ENCODE measurements at regions not wholly inside any gene's neighbourhood (a gene's known extent, or its start where the extent isn't known, plus 50 kb on each side); places are given as distances from the start of the nearest gene placed in this dataset.

DNA sequence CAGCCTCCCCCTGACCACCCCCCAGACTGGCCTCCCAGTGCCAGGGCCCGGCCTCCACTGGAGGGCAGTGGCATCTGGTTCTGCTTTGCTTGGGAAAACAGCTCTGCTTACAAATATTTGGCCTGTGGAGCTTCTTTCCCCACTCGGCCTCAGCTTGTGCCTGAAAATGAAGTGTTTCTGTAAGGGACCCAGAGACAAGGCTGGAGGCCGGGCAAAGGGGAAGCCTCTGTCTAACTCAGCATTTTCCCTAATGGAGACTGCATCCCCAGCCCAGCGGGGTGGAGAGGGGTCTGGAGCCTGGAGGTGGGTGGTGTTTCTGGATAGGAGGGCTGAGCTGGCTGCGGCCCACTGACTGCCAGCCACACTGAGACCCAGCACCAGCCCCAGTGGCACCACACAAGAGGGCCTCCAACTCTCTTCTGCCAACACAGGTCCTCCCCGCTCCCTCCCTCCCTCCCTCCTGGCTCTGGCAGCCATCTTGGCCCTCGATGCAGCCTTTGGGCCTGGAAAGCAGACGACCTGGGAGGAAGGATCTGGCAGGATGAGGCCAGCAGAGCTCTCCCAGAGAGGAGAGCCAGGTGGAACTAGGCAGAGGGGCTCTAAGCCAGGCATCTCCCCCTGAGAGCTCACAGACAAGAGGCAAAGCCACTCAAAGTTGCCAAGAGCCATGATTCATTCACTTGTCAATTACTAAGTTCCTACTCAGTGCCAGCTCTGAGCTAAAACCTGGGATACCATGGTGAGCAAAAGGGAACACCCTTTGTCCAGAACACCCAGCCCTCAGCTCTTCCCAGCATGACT is 77.1 kb upstream of the CD82 start:
- 90% methylated on average over 6 of the region's 8 CpGs for WGBS (ENCODE audit: insufficient coverage)
- peaks cover 0 to 13% (median 7%) of the 10 kb centered on the region in 5 experiments for H3K9me3 ChIP-seq (ENCODE audit: control extremely low read depth in 1 of 5, control insufficient read depth in 4 of 5, insufficient read depth in 2 of 5, low read depth in 1 of 5, low read length in 4 of 5)
- no peak overlapping the region for H3K27ac ChIP-seq (ENCODE audit: insufficient read depth in 1 of 2, low read depth in 1 of 2, low read length in 2 of 2, poor library complexity in 1 of 2, severe bottlenecking in 2 of 2)
- peaks cover 0 to 6% (median 0%) of the 10 kb centered on the region in 5 experiments for H3K27me3 ChIP-seq (replicated peaks in 2 of 5; ENCODE audit: control insufficient read depth in 4 of 5, insufficient read depth in 5 of 5, low read length in 4 of 5)
- no peak for DNase-seq
- no peak overlapping the region for H3K4me3 ChIP-seq (ENCODE audit: control insufficient read depth in 1 of 7, extremely low read depth in 1 of 7, insufficient read depth in 4 of 7, low read depth in 2 of 7, low read length in 6 of 7)
- no peaks in the 10 kb centered on the region for H3K4me1 ChIP-seq (ENCODE audit: control extremely low read depth in 1 of 4, control insufficient read depth in 4 of 4, insufficient read depth in 4 of 4, low read length in 3 of 4)
- no peaks in the 10 kb centered on the region for H3K36me3 ChIP-seq (ENCODE audit: control insufficient read depth in 4 of 4, insufficient read depth in 4 of 4, low read length in 3 of 4)
- ChIA-PET CTCF (no interaction called here), POLR2A (no interaction called here)

DNA sequence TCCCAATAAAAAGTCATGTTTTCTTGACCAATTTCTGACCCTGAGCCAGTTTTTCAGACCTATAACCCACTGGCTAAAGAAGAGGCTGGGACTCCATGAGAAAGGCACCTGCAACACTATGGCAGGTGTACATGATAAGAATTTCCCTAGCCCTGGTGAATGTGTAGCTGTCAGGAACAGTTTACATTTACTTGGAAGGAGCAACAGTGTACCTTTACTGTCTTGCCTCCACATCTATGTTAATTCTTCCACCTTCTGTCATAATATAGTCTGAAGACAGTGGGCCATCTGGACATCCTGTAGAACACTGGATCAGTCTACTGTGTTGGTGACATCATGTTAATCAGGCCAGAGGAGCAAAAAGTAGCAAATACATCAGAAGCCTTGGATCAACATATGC is 72.1 kb upstream of the CD82 start:
- no peaks in the 10 kb centered on the region for H3K9me3 ChIP-seq (ENCODE audit: control extremely low read depth in 1 of 5, control insufficient read depth in 4 of 5, insufficient read depth in 2 of 5, low read depth in 1 of 5, low read length in 4 of 5)
- peaks cover 0 to 11% (median 2%) of the 10 kb centered on the region in 5 experiments for H3K27me3 ChIP-seq (replicated peaks in 2 of 5; ENCODE audit: control insufficient read depth in 4 of 5, insufficient read depth in 5 of 5, low read length in 4 of 5)
- no peaks in the 10 kb centered on the region for H3K4me1 ChIP-seq (ENCODE audit: control extremely low read depth in 1 of 4, control insufficient read depth in 4 of 4, insufficient read depth in 4 of 4, low read length in 3 of 4)
- H3K36me3 ChIP-seq (ENCODE audit: control insufficient read depth in 4 of 4, insufficient read depth in 4 of 4, low read length in 3 of 4) = no peaks in the 10 kb centered on the region
- DNase-seq = no peak
- CTCF ChIA-PET = no interaction called here
- H3K4me3 ChIP-seq (ENCODE audit: control insufficient read depth in 1 of 7, extremely low read depth in 1 of 7, insufficient read depth in 4 of 7, low read depth in 2 of 7, low read length in 6 of 7) = no peak overlapping the region
- POLR2A ChIA-PET = no interaction called here
- no peak overlapping the region for H3K27ac ChIP-seq (ENCODE audit: insufficient read depth in 1 of 2, low read depth in 1 of 2, low read length in 2 of 2, poor library complexity in 1 of 2, severe bottlenecking in 2 of 2)

DNA sequence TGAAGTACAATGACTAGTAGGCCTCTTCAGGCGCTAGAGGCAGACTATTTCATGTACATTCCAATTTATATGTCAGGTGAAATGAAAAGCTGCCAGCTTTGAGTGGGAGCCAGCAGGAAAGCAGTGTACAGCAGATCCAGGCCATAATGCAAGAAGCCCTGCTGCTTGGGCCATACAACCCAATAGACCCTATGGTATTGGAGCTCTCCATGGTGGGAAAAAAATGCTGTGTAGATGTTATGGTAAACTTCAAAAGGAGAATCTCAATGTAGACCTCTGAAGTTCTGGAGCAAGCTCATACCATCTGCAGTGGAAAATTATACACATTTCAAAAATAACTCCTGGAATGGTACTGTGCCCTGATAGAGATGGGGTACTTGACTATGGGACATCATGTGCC is 71.5 kb upstream of the CD82 start:
- no CpG with 5 or more reads among the region's 1 CpG for WGBS (ENCODE audit: insufficient coverage)
- Histone ChIP-seq H3K4me3 (ENCODE audit: control insufficient read depth in 1 of 7, extremely low read depth in 1 of 7, insufficient read depth in 4 of 7, low read depth in 2 of 7, low read length in 6 of 7) (no peak overlapping the region), H3K9me3 (ENCODE audit: control extremely low read depth in 1 of 5, control insufficient read depth in 4 of 5, insufficient read depth in 2 of 5, low read depth in 1 of 5, low read length in 4 of 5) (no peaks in the 10 kb centered on the region), H3K27ac (ENCODE audit: insufficient read depth in 1 of 2, low read depth in 1 of 2, low read length in 2 of 2, poor library complexity in 1 of 2, severe bottlenecking in 2 of 2) (no peak overlapping the region), H3K36me3 (ENCODE audit: control insufficient read depth in 4 of 4, insufficient read depth in 4 of 4, low read length in 3 of 4) (no peaks in the 10 kb centered on the region), H3K27me3 (replicated peaks in 2 of 5; ENCODE audit: control insufficient read depth in 4 of 5, insufficient read depth in 5 of 5, low read length in 4 of 5) (peaks cover 0 to 11% (median 2%) of the 10 kb centered on the region in 5 experiments), H3K4me1 (ENCODE audit: control extremely low read depth in 1 of 4, control insufficient read depth in 4 of 4, insufficient read depth in 4 of 4, low read length in 3 of 4) (no peaks in the 10 kb centered on the region)
- ChIA-PET POLR2A (no interaction called here), CTCF (interaction anchor here (0.7 kb wide), 1 partner anchor 30 kb away, joined by 3 read pairs; no protein-coding TSS in a partner anchor)
- no peak for DNase-seq

DNA sequence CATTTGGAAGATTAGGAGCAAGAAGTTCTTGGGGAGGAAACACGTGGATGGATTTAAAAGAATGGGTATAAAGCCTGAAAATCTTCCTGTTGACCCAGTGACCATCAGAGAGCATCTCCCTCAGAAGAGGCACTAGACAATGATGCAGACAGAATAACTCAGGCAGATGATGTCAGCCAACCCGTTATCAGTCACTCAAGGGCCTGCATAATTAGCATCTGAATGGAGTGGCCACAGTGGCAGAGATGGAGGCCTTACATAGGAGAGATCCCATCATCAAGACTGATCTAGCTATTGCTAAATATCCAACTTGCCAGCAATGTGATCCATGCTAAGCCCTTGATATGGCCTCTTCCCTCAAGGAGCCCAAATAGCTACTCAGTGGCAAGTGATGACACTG is 70.7 kb upstream of the CD82 start:
- POLR2A ChIA-PET = no interaction called here
- DNase-seq = no peak
- peaks cover 0 to 9% (median 2%) of the 10 kb centered on the region in 5 experiments for H3K27me3 ChIP-seq (replicated peaks in 2 of 5; ENCODE audit: control insufficient read depth in 4 of 5, insufficient read depth in 5 of 5, low read length in 4 of 5)
- H3K4me1 ChIP-seq (ENCODE audit: control extremely low read depth in 1 of 4, control insufficient read depth in 4 of 4, insufficient read depth in 4 of 4, low read length in 3 of 4) = no peaks in the 10 kb centered on the region
- H3K36me3 ChIP-seq (ENCODE audit: control insufficient read depth in 4 of 4, insufficient read depth in 4 of 4, low read length in 3 of 4) = no peaks in the 10 kb centered on the region
- CTCF ChIA-PET = no interaction called here
- no peak overlapping the region for H3K4me3 ChIP-seq (ENCODE audit: control insufficient read depth in 1 of 7, extremely low read depth in 1 of 7, insufficient read depth in 4 of 7, low read depth in 2 of 7, low read length in 6 of 7)
- no peak overlapping the region for H3K27ac ChIP-seq (ENCODE audit: insufficient read depth in 1 of 2, low read depth in 1 of 2, low read length in 2 of 2, poor library complexity in 1 of 2, severe bottlenecking in 2 of 2)
- WGBS (ENCODE audit: insufficient coverage) = 100% methylated on average over 2 of the region's 2 CpGs
- no peaks in the 10 kb centered on the region for H3K9me3 ChIP-seq (ENCODE audit: control extremely low read depth in 1 of 5, control insufficient read depth in 4 of 5, insufficient read depth in 2 of 5, low read depth in 1 of 5, low read length in 4 of 5)

DNA sequence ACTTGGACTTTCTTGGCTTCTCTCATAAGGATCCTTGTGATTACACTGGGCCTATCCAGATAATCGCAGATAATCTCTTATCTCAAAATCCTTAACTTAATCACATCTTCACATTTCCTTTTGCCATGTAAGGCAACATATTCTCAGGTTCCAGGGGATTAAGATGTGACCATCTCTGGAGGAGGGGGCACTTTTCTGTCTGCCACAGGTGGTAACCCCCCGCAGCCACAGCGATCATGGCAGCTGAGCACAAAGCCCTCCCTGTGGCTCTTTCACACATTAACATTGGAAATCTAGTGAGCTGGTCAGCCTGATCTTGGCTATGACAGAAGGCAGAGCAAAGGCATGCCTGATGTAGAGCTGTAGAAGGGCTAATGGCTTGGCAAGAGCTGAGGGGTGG is 69.1 kb upstream of the CD82 start:
- Histone ChIP-seq H3K9me3 (ENCODE audit: control extremely low read depth in 1 of 5, control insufficient read depth in 4 of 5, insufficient read depth in 2 of 5, low read depth in 1 of 5, low read length in 4 of 5) (no peaks in the 10 kb centered on the region), H3K27me3 (replicated peaks in 2 of 5; ENCODE audit: control insufficient read depth in 4 of 5, insufficient read depth in 5 of 5, low read length in 4 of 5) (peaks cover 0 to 8% (median 2%) of the 10 kb centered on the region in 5 experiments), H3K36me3 (ENCODE audit: control insufficient read depth in 4 of 4, insufficient read depth in 4 of 4, low read length in 3 of 4) (no peaks in the 10 kb centered on the region), H3K4me1 (ENCODE audit: control extremely low read depth in 1 of 4, control insufficient read depth in 4 of 4, insufficient read depth in 4 of 4, low read length in 3 of 4) (no peaks in the 10 kb centered on the region), H3K4me3 (ENCODE audit: control insufficient read depth in 1 of 7, extremely low read depth in 1 of 7, insufficient read depth in 4 of 7, low read depth in 2 of 7, low read length in 6 of 7) (no peak overlapping the region), H3K27ac (ENCODE audit: insufficient read depth in 1 of 2, low read depth in 1 of 2, low read length in 2 of 2, poor library complexity in 1 of 2, severe bottlenecking in 2 of 2) (no peak overlapping the region)
- DNase-seq = no peak
- POLR2A ChIA-PET = no interaction called here
- CTCF ChIA-PET = interaction anchor here (1.0 to 1.1 kb wide), 2 partner anchors 18 to 26 kb away, joined by 3 read pairs; no protein-coding TSS in a partner anchor
- WGBS (ENCODE audit: insufficient coverage) = 100% methylated on average over 1 of the region's 3 CpGs

DNA sequence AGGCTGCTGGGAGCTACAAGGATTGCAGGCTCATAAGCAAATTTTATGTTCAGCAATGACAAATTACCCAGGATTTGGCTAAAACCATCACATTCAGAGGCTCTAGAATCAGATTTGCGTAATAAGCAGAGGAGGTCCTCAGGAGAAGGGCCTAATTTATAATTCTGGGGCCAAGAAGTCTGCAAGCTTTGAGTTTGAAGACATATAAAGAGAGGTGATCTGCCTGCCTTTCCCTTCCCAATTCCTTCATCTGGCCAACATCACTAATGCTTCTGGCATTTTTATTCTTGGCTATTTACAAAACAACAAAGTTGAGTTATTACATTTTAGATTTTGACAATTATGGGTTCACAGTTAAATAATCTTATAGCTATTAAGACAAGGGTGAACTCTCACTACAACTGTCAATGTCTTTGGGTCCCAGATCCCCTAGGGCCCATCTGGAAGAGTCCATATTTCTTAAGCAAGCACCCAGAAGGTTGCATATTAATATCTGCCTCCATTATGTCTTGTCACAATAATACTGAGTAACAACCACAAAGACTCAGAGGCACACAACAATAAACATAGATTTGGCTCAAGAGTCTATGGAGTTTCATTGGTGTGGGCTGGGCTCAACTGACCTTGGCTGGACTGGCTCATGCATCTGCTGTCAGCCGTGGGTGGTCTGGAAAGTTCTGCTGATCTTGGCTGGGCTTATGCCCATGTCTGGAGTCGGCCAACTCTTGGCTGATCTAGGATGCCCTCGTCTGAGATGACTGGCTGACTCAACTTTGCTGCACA is 67.2 kb upstream of the CD82 start:
- CTCF ChIA-PET = no interaction called here

DNA sequence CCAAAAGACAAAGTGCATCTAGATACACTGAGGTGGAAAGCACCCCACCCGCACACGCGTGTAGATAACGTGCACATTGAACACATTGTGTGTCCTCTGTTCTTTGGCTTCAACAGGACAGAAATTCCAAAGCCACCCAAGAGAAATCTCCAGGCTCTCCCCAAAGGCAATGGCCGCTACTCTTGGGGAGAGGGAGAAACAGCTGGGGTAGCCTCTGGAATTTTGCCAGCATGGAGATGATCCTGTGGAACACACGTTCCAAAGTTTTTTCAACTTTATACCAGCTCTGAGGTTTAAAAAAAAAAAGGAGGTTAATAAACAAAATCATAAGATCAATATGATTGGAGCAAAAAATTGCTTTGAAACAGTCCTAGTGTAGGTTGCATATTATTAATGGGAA is 63.0 kb upstream of the CD82 start:
- Histone ChIP-seq H3K9me3 (ENCODE audit: control extremely low read depth in 1 of 5, control insufficient read depth in 4 of 5, insufficient read depth in 2 of 5, low read depth in 1 of 5, low read length in 4 of 5) (peaks cover 0 to 3% (median 0%) of the 10 kb centered on the region in 5 experiments), H3K27ac (ENCODE audit: insufficient read depth in 1 of 2, low read depth in 1 of 2, low read length in 2 of 2, poor library complexity in 1 of 2, severe bottlenecking in 2 of 2) (no peak overlapping the region), H3K36me3 (ENCODE audit: control insufficient read depth in 4 of 4, insufficient read depth in 4 of 4, low read length in 3 of 4) (no peaks in the 10 kb centered on the region), H3K4me1 (ENCODE audit: control extremely low read depth in 1 of 4, control insufficient read depth in 4 of 4, insufficient read depth in 4 of 4, low read length in 3 of 4) (no peaks in the 10 kb centered on the region), H3K4me3 (ENCODE audit: control insufficient read depth in 1 of 7, extremely low read depth in 1 of 7, insufficient read depth in 4 of 7, low read depth in 2 of 7, low read length in 6 of 7) (no peak overlapping the region), H3K27me3 (replicated peaks in 2 of 5; ENCODE audit: control insufficient read depth in 4 of 5, insufficient read depth in 5 of 5, low read length in 4 of 5) (peaks cover 0 to 4% (median 0%) of the 10 kb centered on the region in 5 experiments)
- 97% methylated on average over 5 of the region's 6 CpGs for WGBS (ENCODE audit: insufficient coverage)
- DNase-seq = no peak
- ChIA-PET CTCF (no interaction called here), POLR2A (no interaction called here)

More for the DNA sequence above, 67.2 kb upstream of the CD82 start:
- no peaks in the 10 kb centered on the region for H3K36me3 ChIP-seq (ENCODE audit: control insufficient read depth in 4 of 4, insufficient read depth in 4 of 4, low read length in 3 of 4)
- H3K4me1 ChIP-seq (ENCODE audit: control extremely low read depth in 1 of 4, control insufficient read depth in 4 of 4, insufficient read depth in 4 of 4, low read length in 3 of 4) = no peaks in the 10 kb centered on the region
- no peaks in the 10 kb centered on the region for H3K9me3 ChIP-seq (ENCODE audit: control extremely low read depth in 1 of 5, control insufficient read depth in 4 of 5, insufficient read depth in 2 of 5, low read depth in 1 of 5, low read length in 4 of 5)
- WGBS (ENCODE audit: insufficient coverage) = 92% methylated on average over 4 of the region's 4 CpGs
- no peak overlapping the region for H3K4me3 ChIP-seq (ENCODE audit: control insufficient read depth in 1 of 7, extremely low read depth in 1 of 7, insufficient read depth in 4 of 7, low read depth in 2 of 7, low read length in 6 of 7)
- DNase-seq = no peak
- H3K27ac ChIP-seq (ENCODE audit: insufficient read depth in 1 of 2, low read depth in 1 of 2, low read length in 2 of 2, poor library complexity in 1 of 2, severe bottlenecking in 2 of 2) = no peak overlapping the region
- POLR2A ChIA-PET = no interaction called here
- H3K27me3 ChIP-seq (replicated peaks in 2 of 5; ENCODE audit: control insufficient read depth in 4 of 5, insufficient read depth in 5 of 5, low read length in 4 of 5) = peaks cover 0 to 8% (median 2%) of the 10 kb centered on the region in 5 experiments
